CMK (cell line): ENCODE measurements at regions not wholly inside any gene's neighbourhood (a gene's known extent, or its start where the extent isn't known, plus 50 kb on each side); places are given as distances from the start of the nearest gene placed in this dataset.
"Not testable (repeated sequence)": the region's sequence is repeated elsewhere in the genome, so short reads cannot be mapped to it uniquely, and the experiment has no call there.

Experiments used
- DNase-seq: peaks from one replicate; pipeline ENCODE4 v3.0.0-alpha.2; 2010; ENCODE audit warnings: low read depth

- no peak for DNase-seq
These were observed 408.2 kb downstream of the SEC14L1 start for GRCh38 chr17:77548967-77549366.

GRCh38 chr17:77549726-77550366 lies 408.7 kb upstream of the TNRC6C start:
- no peak for DNase-seq

GRCh38 chr17:77553459-77554066 lies 404.9 kb upstream of the TNRC6C start:
- DNase-seq: no peak

- no peak for DNase-seq
These were observed 403.3 kb upstream of the TNRC6C start for GRCh38 chr17:77555121-77555591.

GRCh38 chr17:77555741-77556291 lies 402.7 kb upstream of the TNRC6C start:
- DNase-seq: no peak

- DNase-seq: no peak
These were observed 402.0 kb upstream of the TNRC6C start for GRCh38 chr17:77556383-77557061.

GRCh38 chr17:77558846-77559626 lies 399.5 kb upstream of the TNRC6C start:
- DNase-seq: no peak

GRCh38 chr17:77560381-77560780 lies 398.1 kb upstream of the TNRC6C start:
- no peak for DNase-seq

- no peak for DNase-seq
These were observed 397.7 kb upstream of the TNRC6C start for GRCh38 chr17:77560841-77561240.

- not testable (repeated sequence) for DNase-seq
These were observed 396.1 kb upstream of the TNRC6C start for GRCh38 chr17:77562361-77562760.

- DNase-seq: no peak
These were observed 394.9 kb upstream of the TNRC6C start for GRCh38 chr17:77563439-77564102.

- no peak for DNase-seq
These were observed 394.1 kb upstream of the TNRC6C start for GRCh38 chr17:77564278-77564920.

- DNase-seq: no peak
These were observed 393.3 kb upstream of the TNRC6C start for GRCh38 chr17:77565166-77565565.

GRCh38 chr17:77566151-77566550 lies 392.4 kb upstream of the TNRC6C start:
- no peak for DNase-seq

GRCh38 chr17:77566566-77567138 lies 391.9 kb upstream of the TNRC6C start:
- no peak for DNase-seq

GRCh38 chr17:77568540-77568939 lies 390.0 kb upstream of the TNRC6C start:
- DNase-seq: no peak

- no peak for DNase-seq
These were observed 388.5 kb upstream of the TNRC6C start for GRCh38 chr17:77569846-77570564.

GRCh38 chr17:77570565-77570898 lies 388.0 kb upstream of the TNRC6C start:
- peak; percentile 3 for DNase-seq

- peak; percentile 86 for DNase-seq
These were observed 387.1 kb upstream of the TNRC6C start for GRCh38 chr17:77571155-77571981.
